GM19328 (cell line): ENCODE measurements at regions not wholly inside any gene's neighbourhood (a gene's known extent, or its start where the extent isn't known, plus 50 kb on each side); places are given as distances from the start of the nearest gene placed in this dataset.
"Not testable (repeated sequence)": the region's sequence is repeated elsewhere in the genome, so short reads cannot be mapped to it uniquely, and the experiment has no call there.

Source experiments
- ATAC-seq: cut with Tn5 transposase; IDR thresholded peaks from one replicate; pipeline ENCODE4 v1.9.1; 2021; ENCODE audit warnings: mild to moderate bottlenecking, moderate library complexity; ENCODE audit not compliant: unreplicated experiment

- ATAC-seq = no peak
Measured at GRCh38 chr12:61923152-61923551, 337.1 kb upstream of the USP15 start.

GRCh38 chr12:61934564-61934963 lies 325.6 kb upstream of the USP15 start:
- ATAC-seq = no peak

GRCh38 chr12:61939977-61940376 lies 320.2 kb upstream of the USP15 start:
- ATAC-seq = no peak

- ATAC-seq = no peak
Measured at GRCh38 chr12:61956545-61956944, 303.7 kb upstream of the USP15 start.

- no peak for ATAC-seq
Measured at GRCh38 chr12:61974461-61974860, 285.7 kb upstream of the USP15 start.

GRCh38 chr12:61985830-61986229 lies 274.4 kb upstream of the USP15 start:
- ATAC-seq = no peak

GRCh38 chr12:61987173-61987572 lies 273.0 kb upstream of the USP15 start:
- no peak for ATAC-seq

- ATAC-seq = no peak
Measured at GRCh38 chr12:61991661-61992060, 268.5 kb upstream of the USP15 start.

GRCh38 chr12:61993734-61994345 lies 266.4 kb upstream of the USP15 start:
- peak; percentile 84 for ATAC-seq

GRCh38 chr12:61996717-61997116 lies 263.5 kb upstream of the USP15 start:
- no peak for ATAC-seq

- no peak for ATAC-seq
Measured at GRCh38 chr12:61998791-61999190, 261.4 kb upstream of the USP15 start.

- no peak for ATAC-seq
Measured at GRCh38 chr12:61999311-61999710, 260.9 kb upstream of the USP15 start.

GRCh38 chr12:62001424-62001823 lies 258.8 kb upstream of the USP15 start:
- ATAC-seq = no peak

- no peak for ATAC-seq
Measured at GRCh38 chr12:62003226-62003625, 257.0 kb upstream of the USP15 start.

GRCh38 chr12:62003701-62004100 lies 256.5 kb upstream of the USP15 start:
- no peak for ATAC-seq

- ATAC-seq = no peak
Measured at GRCh38 chr12:62005615-62006014, 254.6 kb upstream of the USP15 start.

- no peak for ATAC-seq
Measured at GRCh38 chr12:62006076-62006732, 254.0 kb upstream of the USP15 start.

- ATAC-seq = no peak
Measured at GRCh38 chr12:62008703-62009102, 251.5 kb upstream of the USP15 start.

- no peak for ATAC-seq
Measured at GRCh38 chr12:62009445-62009844, 250.8 kb upstream of the USP15 start.

- ATAC-seq = not testable (repeated sequence)
Measured at GRCh38 chr12:62010331-62010906, 249.8 kb upstream of the USP15 start.

GRCh38 chr12:62010973-62011372 lies 249.2 kb upstream of the USP15 start:
- ATAC-seq = not testable (repeated sequence)

- ATAC-seq = no peak
Measured at GRCh38 chr12:62014330-62014729, 245.9 kb upstream of the USP15 start.
